ENCODE measurements at regions not wholly inside any gene's neighbourhood (a gene's known extent, or its start where the extent isn't known, plus 50 kb on each side); places are given as distances from the start of the nearest gene placed in this dataset.
"Not testable (repeated sequence)": the region's sequence is repeated elsewhere in the genome, so short reads cannot be mapped to it uniquely, and the experiment has no call there.

- in situ Hi-C loops (cut with HindIII; ENCODE audit: low sequenced_read_pairs) = no loop called here
- no peak for DNase-seq (ENCODE audit: low spot score)
Observed at GRCh38 chr4:31692399-31692940, 972.3 kb downstream of the PCDH7 start.

GRCh38 chr4:31701256-31701655 lies 981.1 kb downstream of the PCDH7 start:
- no peak for DNase-seq (ENCODE audit: low spot score)
- in situ Hi-C loops (cut with HindIII; ENCODE audit: low sequenced_read_pairs) = no loop called here

DNA sequence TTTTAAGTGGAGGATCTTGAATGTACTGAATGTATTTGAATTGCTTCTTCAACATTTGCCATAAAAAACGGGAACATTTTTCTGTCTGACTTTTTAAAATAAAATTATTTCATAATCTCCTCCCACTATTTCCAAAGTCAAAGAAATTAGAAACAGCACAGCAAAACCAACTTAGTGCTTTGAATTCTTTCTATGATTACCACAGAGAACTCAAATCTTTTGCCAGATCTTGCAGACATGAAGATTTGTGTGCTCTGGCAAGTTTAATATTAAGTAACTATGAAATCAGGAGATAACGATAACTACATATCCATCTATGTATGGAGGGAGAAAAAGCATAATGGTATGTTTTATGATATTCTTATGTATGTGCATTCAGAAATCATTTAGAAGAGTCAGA lies 982.2 kb downstream of the PCDH7 start:
- no peak for DNase-seq (ENCODE audit: low spot score)
- in situ Hi-C loops (cut with HindIII; ENCODE audit: low sequenced_read_pairs) = no loop called here

GRCh38 chr4:31714238-31714637 lies 994.1 kb downstream of the PCDH7 start:
- DNase-seq (ENCODE audit: low spot score) = no peak
- in situ Hi-C loops (cut with HindIII; ENCODE audit: low sequenced_read_pairs) = no loop called here

DNA sequence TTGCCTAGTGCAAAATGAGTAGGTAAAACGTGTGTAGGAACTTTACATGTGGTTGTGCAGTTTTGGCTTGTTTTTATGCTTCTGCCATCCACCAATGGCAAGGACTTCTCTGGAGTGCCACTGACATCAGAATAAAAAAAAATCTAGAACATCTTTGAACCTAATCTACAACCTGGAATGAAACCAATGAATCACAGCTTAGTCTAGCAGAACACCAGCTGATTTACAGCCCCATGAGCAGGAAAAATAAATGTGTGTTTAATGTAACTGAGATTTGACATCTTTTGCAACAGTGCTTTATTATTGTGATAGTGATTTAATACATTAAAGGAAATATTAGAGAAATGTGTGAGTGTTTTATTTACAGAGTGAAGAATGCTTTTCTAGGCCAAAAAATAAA lies 995.1 kb downstream of the PCDH7 start:
- in situ Hi-C loops (cut with HindIII; ENCODE audit: low sequenced_read_pairs) = no loop called here

GRCh38 chr4:31727030-31727429 lies 1006.9 kb downstream of the PCDH7 start:
- in situ Hi-C loops (cut with HindIII; ENCODE audit: low sequenced_read_pairs) = no loop called here
- no peak for DNase-seq (ENCODE audit: low spot score)

More for the DNA sequence above, 995.1 kb downstream of the PCDH7 start:
- no peak for DNase-seq (ENCODE audit: low spot score)

- DNase-seq (ENCODE audit: low spot score) = no peak
Observed at GRCh38 chr4:31735004-31735403, 1014.8 kb downstream of the PCDH7 start.

DNA sequence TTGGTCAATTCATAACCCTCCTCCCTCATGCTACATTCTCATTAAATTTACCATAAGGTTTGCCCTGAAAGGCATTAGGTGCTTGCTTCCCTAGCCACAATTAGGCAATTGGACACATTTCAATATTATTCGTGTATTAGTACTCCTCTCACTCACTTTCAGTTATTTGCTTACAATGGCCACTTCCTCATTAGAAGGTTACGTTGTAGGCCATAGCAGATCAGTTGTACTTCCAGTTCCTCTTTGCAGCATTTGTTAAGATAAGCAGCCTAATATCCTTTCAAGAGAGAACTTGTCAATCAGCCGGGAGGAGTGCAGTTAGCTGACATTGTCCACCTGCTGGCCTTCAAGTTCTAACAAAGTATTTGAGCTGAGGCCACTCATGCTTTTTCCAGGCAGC lies 1017.2 kb downstream of the PCDH7 start:
- DNase-seq (ENCODE audit: low spot score) = no peak
- in situ Hi-C loops (cut with HindIII; ENCODE audit: low sequenced_read_pairs) = no loop called here

More at GRCh38 chr4:31735004-31735403, 1014.8 kb downstream of the PCDH7 start:
- in situ Hi-C loops (cut with HindIII; ENCODE audit: low sequenced_read_pairs) = no loop called here

GRCh38 chr4:31741326-31741725 lies 1021.2 kb downstream of the PCDH7 start:
- DNase-seq (ENCODE audit: low spot score) = no peak
- in situ Hi-C loops (cut with HindIII; ENCODE audit: low sequenced_read_pairs) = no loop called here

GRCh38 chr4:31748382-31748781 lies 1028.2 kb downstream of the PCDH7 start:
- in situ Hi-C loops (cut with HindIII; ENCODE audit: low sequenced_read_pairs) = no loop called here
- DNase-seq (ENCODE audit: low spot score) = no peak

DNA sequence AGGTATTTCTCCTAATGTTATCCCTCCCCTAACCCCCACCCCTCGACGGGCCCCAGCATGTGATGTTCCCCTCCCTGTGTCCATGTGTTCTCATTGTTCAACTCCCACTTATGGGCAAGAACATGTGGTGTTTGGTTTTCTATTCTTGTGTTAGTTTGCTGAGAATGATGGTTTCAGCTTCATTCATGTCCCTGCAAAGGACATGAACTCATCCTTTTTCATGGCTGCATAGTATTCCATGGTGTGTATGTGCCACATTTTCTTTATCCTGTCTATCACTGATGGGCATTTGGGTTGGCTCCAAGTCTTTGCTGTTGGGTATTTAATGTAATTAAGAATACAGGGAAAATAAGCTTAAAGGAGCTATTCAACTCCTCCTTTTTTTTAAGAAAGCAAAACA lies 1030.4 kb downstream of the PCDH7 start:
- DNase-seq (ENCODE audit: low spot score); in situ Hi-C loops (cut with HindIII; ENCODE audit: low sequenced_read_pairs): not testable (repeated sequence)

- in situ Hi-C loops (cut with HindIII; ENCODE audit: low sequenced_read_pairs) = no loop called here
Observed at GRCh38 chr4:31755751-31756150, 1035.6 kb downstream of the PCDH7 start.

DNA sequence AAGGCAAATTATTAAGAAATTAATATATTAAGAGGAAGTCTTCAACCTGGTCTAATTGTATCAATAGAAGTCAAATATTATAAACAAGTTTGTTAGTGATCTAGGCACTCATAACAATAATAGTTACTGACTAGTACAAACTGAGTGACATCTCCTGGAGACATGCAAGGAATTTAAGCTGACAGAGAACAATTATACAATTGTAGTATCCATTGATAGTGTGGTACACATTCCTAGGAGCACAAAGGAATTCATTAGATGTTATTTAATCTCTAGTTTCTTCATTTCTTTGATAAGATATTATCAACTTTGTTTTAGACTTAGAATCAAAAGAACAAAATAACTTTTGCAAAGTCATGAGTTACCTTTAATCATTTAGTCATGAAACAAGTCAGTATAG lies 1048.6 kb downstream of the PCDH7 start:
- DNase-seq (ENCODE audit: low spot score) = no peak
- in situ Hi-C loops (cut with HindIII; ENCODE audit: low sequenced_read_pairs) = no loop called here

More at GRCh38 chr4:31755751-31756150, 1035.6 kb downstream of the PCDH7 start:
- DNase-seq (ENCODE audit: low spot score) = no peak

DNA sequence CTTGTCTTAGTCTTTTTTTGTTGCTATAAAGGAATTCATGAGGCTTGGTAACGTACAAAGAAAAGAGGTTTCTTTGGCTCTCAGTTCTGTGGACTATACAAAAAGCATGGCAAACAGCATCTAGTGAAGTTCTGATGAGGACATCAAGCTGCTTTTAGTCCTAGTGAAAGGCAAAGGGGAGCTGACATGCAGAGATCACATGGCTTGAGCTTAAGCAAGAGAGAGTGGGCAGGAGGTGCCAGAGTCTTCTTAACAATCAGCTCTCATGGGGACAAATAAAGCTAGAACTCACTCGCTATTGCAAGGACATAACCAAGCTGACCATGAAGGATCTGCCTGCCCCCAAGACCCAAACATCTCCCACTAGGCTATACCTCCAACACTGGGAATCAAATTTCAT lies 1063.1 kb downstream of the PCDH7 start:
- no peak for DNase-seq (ENCODE audit: low spot score)
- in situ Hi-C loops (cut with HindIII; ENCODE audit: low sequenced_read_pairs) = no loop called here

- in situ Hi-C loops (cut with HindIII; ENCODE audit: low sequenced_read_pairs) = no loop called here
- DNase-seq (ENCODE audit: low spot score) = no peak
Observed at GRCh38 chr4:31784558-31784957, 1064.4 kb downstream of the PCDH7 start.

DNA sequence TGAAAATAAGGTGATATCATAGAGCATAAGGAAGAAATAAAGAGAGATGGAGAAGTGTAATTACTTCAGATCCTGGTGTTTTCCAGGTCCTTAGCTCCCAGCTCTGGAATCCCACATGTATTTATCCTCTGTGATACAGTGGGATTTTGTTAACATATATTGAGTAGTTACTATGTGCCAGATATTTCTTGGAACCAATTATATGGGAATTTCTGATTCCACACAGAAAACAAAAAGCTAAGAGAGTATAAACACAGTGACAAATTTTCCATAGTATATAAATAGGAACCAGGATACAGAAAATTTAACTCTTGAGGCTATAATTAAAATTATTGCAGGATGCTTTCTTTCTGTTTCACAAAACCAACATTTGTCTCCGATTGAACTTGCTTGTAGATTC lies 1067.5 kb downstream of the PCDH7 start:
- no peak for DNase-seq (ENCODE audit: low spot score)
- in situ Hi-C loops (cut with HindIII; ENCODE audit: low sequenced_read_pairs) = no loop called here

- in situ Hi-C loops (cut with HindIII; ENCODE audit: low sequenced_read_pairs) = no loop called here
- no peak for DNase-seq (ENCODE audit: low spot score)
Observed at GRCh38 chr4:31788676-31789075, 1068.5 kb downstream of the PCDH7 start.

- in situ Hi-C loops (cut with HindIII; ENCODE audit: low sequenced_read_pairs) = no loop called here
- no peak for DNase-seq (ENCODE audit: low spot score)
Observed at GRCh38 chr4:31791666-31792065, 1071.5 kb downstream of the PCDH7 start.

DNA sequence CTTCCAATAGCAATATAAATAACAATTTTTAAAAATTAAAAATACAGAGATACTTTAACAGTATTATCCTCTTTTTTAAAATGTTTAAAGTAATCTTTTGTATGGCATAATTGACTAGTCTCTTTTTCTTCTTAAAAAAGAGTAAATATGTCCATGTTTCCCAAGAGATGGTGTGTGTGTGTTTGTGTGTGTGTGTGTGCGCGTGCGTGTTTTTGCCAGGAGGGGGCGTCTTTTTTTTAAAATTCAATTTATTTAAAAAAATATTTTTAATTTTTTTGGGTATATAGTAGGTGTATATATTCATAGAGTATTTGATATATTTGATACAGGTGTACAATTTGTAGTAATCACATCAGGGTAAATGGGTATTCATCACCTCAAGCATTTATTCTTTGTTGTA lies 1073.7 kb downstream of the PCDH7 start:
- DNase-seq (ENCODE audit: low spot score) = no peak
- in situ Hi-C loops (cut with HindIII; ENCODE audit: low sequenced_read_pairs) = no loop called here

- DNase-seq (ENCODE audit: low spot score); in situ Hi-C loops (cut with HindIII; ENCODE audit: low sequenced_read_pairs): not testable (repeated sequence)
Observed at GRCh38 chr4:31797052-31797451, 1076.9 kb downstream of the PCDH7 start.

DNA sequence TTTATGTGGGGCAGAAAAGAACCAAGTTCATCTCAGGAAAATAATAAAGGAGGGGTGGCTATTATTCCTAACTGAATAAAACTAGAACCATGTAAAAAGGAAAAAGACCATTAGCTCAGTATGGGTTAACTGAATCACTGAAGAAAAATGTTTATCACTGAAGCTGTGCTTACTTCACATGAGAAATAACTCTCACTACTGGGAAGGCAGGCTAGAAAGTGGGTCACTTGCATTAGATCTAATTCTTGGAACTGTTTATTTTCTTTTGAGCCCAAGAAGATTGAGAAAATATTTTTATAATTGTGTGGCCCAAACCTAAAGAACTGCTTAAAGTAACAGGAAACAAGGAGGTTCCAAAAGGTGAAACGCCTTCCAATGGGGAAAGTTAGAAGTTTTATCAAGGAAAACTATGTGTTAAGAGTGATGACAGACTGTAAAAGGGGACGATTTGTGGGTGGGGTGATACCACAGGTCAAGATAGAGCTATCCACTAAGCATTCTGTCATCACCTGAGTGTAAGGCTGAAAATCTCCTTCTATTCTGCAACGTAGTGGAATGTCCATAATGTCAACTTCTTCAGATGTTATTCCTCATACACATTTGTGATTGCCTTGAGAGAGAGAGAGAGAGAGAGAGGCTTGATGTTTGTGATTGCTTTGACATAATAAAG lies 1083.5 kb downstream of the PCDH7 start:
- DNase-seq (ENCODE audit: low spot score) = no peak
- in situ Hi-C loops (cut with HindIII; ENCODE audit: low sequenced_read_pairs) = no loop called here

Data from G401 (cell line).